Adrenal gland (tissue), 9 donors: ENCODE measurements at regions not wholly inside any gene's neighbourhood (a gene's known extent, or its start where the extent isn't known, plus 50 kb on each side); places are given as distances from the start of the nearest gene placed in this dataset.
"Not testable (repeated sequence)": the region's sequence is repeated elsewhere in the genome, so short reads cannot be mapped to it uniquely, and the experiment has no call there.

Source experiments
- DNase-seq, 7 donors: peaks; one replicate each; pipeline ENCODE4 v3.0.0-alpha.2; 2019 to 2020
- H3K27ac ChIP-seq, 5 donors: fragments of 200-600 bp; sonication (generic) in 4 of 5; 1 replicate in 3 of 5; 2 replicates in 2 of 5; pipeline versions ENCODE4 v1.5.1 to v1.8.0; 2016 to 2020; ENCODE audit warnings: mild to moderate bottlenecking in 1 of 5
- H3K27me3 ChIP-seq: fragments of 200-600 bp; 2 replicates; pipeline ENCODE4 v1.8.0; 2021
- H3K36me3 ChIP-seq, 2 donors: fragments of 200-600 bp; replicated peaks in 1 of 2; 1 replicate in 1 of 2; 2 replicates in 1 of 2; pipeline versions ENCODE4 v1.5.1 to v1.8.0; 2018 to 2022
- H3K4me1 ChIP-seq, 2 donors: fragments of 200-600 bp; replicated peaks in 1 of 2; 1 replicate in 1 of 2; 2 replicates in 1 of 2; pipeline versions ENCODE4 v1.5.1 to v1.8.0; 2018 to 2021
- H3K4me3 ChIP-seq, 4 donors: fragments of 200-600 bp; sonication (generic) in 3 of 4; one replicate each; pipeline ENCODE4 v1.5.1; 2016 to 2018
- H3K9me3 ChIP-seq, 3 donors: fragments of 200-600 bp; sonication (generic) in 1 of 3; replicated peaks in 1 of 3; 1 replicate in 2 of 3; 2 replicates in 1 of 3; pipeline versions ENCODE4 v1.5.1 to v1.8.0; 2016 to 2021
- POLR2A ChIP-seq, 2 donors: fragments of 450-650 bp; IDR thresholded peaks; one replicate each; pipeline ENCODE4 v1.6.1; 2017; ENCODE audit warnings: antibody characterized with exemption in 2 of 2, mild to moderate bottlenecking in 2 of 2, moderate library complexity in 1 of 2
- WGBS, 4 donors: extraction: QIAGEN DNeasy Blood & Tissue Kit in 2 of 4; methylation state at CpG; one replicate each; pipeline versions ENCODE4 v1.1.5 to v1.1.7; 2013 to 2017; 5-methylcytosine and 5-hydroxymethylcytosine counted together
- intact Hi-C, 2 donors: fragments of 100-400 bp; cut with DNase I; formaldehyde crosslinking; loops; one replicate each; pipeline versions ENCODE4 v1.14.1 to v1.15.0; 2022 to 2023
- TF ChIP-seq, protein P1 (sequence below), 6 experiments: fragments of 450-650 bp in 4 of 6; fragments of 200-600 bp in 2 of 6; sonication (generic) in 1 of 6; IDR thresholded peaks; 1 replicate in 5 of 6; 2 replicates in 1 of 6; pipeline versions ENCODE4 v1.5.1 to v1.8.0; 2016 to 2021; ENCODE audit warnings: antibody characterized with exemption in 6 of 6, mild to moderate bottlenecking in 2 of 6, moderate library complexity in 1 of 6
- donor health status: healthy with polysubstance abuse.
- donor health status: Bipolar disorder and iron deficiency.
- donor health status: DM: yes; HTN: yes; CAD: no.
- donor health status: DM: no; HTN: no; CAD: no.
- donor health status: DM: no; HTN: no; CAD: no.

DNA sequence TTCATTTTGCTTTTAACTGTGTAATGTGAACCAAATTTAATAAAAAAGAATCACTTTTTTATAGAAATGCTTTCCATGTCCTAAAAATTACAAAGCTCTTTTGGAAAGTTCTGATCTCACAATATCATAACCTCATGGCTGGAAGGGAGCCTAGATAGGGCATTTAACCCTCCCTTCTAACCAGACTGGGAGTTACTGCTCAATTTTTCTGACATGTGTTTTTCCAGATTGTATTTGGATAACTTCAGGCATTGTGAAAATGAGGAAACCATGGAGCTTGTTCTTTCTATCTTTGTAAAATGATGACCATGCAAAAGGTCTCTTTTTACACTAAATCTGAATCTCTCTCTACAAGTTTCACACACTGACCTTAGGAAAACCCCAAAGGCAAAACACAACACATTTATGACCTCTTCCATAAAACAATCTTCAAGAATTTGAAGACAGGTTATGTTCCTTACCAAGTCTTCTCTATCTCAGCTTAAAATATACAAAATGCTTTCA is 508.8 kb downstream of the DIPK2A start:
- no peak for DNase-seq
- Histone ChIP-seq H3K27ac (no peak overlapping the region), H3K27me3 (no peaks in the 10 kb centered on the region), H3K4me1 (no peaks in the 10 kb centered on the region), H3K9me3 (no peaks in the 10 kb centered on the region), H3K36me3 (no peaks in the 10 kb centered on the region), H3K4me3 (no peak overlapping the region)
- TF ChIP-seq, protein P1, sequence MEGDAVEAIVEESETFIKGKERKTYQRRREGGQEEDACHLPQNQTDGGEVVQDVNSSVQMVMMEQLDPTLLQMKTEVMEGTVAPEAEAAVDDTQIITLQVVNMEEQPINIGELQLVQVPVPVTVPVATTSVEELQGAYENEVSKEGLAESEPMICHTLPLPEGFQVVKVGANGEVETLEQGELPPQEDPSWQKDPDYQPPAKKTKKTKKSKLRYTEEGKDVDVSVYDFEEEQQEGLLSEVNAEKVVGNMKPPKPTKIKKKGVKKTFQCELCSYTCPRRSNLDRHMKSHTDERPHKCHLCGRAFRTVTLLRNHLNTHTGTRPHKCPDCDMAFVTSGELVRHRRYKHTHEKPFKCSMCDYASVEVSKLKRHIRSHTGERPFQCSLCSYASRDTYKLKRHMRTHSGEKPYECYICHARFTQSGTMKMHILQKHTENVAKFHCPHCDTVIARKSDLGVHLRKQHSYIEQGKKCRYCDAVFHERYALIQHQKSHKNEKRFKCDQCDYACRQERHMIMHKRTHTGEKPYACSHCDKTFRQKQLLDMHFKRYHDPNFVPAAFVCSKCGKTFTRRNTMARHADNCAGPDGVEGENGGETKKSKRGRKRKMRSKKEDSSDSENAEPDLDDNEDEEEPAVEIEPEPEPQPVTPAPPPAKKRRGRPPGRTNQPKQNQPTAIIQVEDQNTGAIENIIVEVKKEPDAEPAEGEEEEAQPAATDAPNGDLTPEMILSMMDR (IDR thresholded peaks at IDR 0.05): no peak
- TF ChIP-seq POLR2A (IDR thresholded peaks at IDR 0.05): no peak
- intact Hi-C loops: no loop called here

DNA sequence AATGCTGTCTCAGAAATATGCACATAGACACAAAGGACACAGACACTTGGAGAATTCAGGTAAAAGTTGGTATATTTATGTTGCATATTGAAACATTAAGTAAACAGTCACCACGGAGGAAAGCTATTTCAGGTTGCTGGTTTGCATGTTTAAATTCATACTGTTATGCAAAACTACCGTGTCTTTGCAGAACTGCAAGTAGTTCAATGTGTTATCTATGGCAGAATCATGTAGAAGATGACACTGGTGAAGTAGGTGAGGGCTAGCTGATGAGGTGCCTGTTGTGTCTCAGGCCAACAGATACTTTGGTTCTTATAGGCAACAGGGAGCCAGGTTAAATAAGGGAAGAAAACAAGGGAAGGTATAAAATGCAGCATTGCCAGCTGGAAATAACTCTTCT is 511.3 kb downstream of the DIPK2A start:
- no peak for DNase-seq
- Histone ChIP-seq H3K4me1 (no peaks in the 10 kb centered on the region), H3K4me3 (no peak overlapping the region), H3K36me3 (no peaks in the 10 kb centered on the region), H3K9me3 (no peaks in the 10 kb centered on the region), H3K27me3 (no peaks in the 10 kb centered on the region), H3K27ac (no peak overlapping the region)
- WGBS, 4 donors: 74 to 85% (median 79%) methylated on average over 2 of the region's 2 CpGs
- TF ChIP-seq POLR2A (IDR thresholded peaks at IDR 0.05): no peak
- TF ChIP-seq, protein P1 (IDR thresholded peaks at IDR 0.05): no peak
- intact Hi-C loops: no loop called here

DNA sequence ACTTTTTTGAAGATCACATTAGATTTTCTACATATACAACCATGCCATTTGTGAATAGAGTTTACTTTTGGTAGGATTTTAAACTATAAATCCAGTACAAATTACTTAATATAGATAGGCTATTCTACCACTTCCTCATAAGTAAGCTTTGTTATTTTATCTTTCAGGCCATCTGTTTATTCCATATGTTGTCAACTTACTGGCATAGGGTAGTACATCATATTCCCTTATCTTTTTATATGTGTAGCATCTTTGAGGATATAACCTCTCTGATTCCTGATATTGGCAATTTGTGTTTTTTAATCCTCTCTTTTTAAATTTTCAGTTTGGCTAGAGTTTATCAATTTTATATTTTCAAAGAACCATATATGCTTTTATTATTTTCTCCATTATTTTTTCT is 515.4 kb downstream of the DIPK2A start:
- no peak overlapping the region for H3K27ac ChIP-seq
- intact Hi-C loops: no loop called here
- no peak for DNase-seq
- H3K9me3 ChIP-seq: no peaks in the 10 kb centered on the region
- H3K36me3 ChIP-seq: no peaks in the 10 kb centered on the region
- TF ChIP-seq POLR2A (IDR thresholded peaks at IDR 0.05): no peak
- H3K4me1 ChIP-seq: no peaks in the 10 kb centered on the region
- no peaks in the 10 kb centered on the region for H3K27me3 ChIP-seq
- H3K4me3 ChIP-seq: no peak overlapping the region

DNA sequence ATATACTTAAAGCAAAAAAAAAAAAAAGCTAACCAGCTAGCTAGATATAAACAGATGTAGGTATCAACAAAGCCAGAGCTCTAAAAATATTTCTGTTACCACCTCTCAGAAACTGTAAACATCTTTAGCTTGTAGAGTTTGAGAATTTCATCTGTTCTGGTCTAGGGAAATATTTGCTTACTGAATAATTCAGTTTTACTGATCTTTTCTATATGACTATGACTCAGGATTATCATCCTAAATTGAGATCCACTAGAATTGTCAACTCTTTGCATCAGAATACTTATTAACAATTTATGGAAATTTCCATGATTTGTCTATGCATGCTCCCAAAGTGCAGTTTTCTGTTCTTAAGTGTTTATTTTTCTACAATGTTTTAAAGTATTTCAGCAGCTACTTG is 517.3 kb downstream of the DIPK2A start:
- Histone ChIP-seq H3K27me3 (no peaks in the 10 kb centered on the region), H3K27ac (no peak overlapping the region), H3K9me3 (no peaks in the 10 kb centered on the region), H3K36me3 (no peaks in the 10 kb centered on the region), H3K4me1 (no peaks in the 10 kb centered on the region), H3K4me3 (no peak overlapping the region)
- no peak for TF ChIP-seq POLR2A (IDR thresholded peaks at IDR 0.05)
- TF ChIP-seq, protein P1 (IDR thresholded peaks at IDR 0.05): no peak
- intact Hi-C loops: no loop called here
- no peak for DNase-seq

DNA sequence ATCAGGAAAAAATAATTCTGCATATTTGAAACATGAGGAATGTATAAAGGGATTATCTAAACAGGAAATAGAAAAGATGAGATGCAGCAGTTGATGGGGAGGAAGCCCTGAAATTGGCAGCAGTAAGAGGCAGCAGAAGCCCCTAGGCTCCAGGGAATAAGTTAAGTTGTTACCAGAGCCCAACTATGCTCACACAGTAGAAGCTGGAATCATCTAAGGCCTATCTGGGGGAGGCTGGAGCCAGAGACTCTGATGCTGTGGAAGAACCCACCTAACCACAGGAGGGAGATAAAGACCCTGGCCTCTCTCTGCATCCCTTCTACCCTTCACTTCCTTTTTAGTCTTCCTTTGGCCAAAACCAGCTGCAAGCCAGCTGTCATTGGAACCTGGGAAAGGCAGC is 519.7 kb downstream of the DIPK2A start:
- Histone ChIP-seq H3K9me3 (no peaks in the 10 kb centered on the region), H3K27me3 (no peaks in the 10 kb centered on the region), H3K4me3 (no peak overlapping the region), H3K27ac (no peak overlapping the region), H3K36me3 (no peaks in the 10 kb centered on the region), H3K4me1 (no peaks in the 10 kb centered on the region)
- intact Hi-C loops: no loop called here
- no peak for TF ChIP-seq POLR2A (IDR thresholded peaks at IDR 0.05)
- TF ChIP-seq, protein P1 (IDR thresholded peaks at IDR 0.05): no peak
- no peak for DNase-seq

DNA sequence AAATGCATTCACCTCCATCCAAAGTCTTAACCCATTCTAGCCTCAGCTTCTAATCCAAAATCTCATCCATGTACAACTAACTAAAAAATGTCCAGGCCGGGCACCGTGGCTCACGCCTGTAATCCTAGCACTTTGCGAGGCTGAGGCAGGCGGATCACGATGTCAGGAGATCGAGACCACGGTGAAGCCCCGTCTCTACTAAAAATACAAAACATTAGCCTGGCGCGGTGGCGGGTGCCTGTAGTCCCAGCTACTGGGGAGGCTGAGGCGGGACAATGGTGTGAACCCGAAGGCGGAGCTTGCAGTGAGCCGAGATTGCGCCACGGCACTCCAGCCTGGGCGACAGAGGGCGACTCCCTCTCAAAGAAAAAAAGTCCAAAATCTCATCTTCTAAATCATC is 523.0 kb downstream of the DIPK2A start:
- H3K27ac ChIP-seq, H3K4me3 ChIP-seq, H3K36me3 ChIP-seq, intact Hi-C loops, DNase-seq, H3K9me3 ChIP-seq, H3K4me1 ChIP-seq, H3K27me3 ChIP-seq: not testable (repeated sequence)
- 90 to 93% (median 93%) methylated on average over 19 to 20 of the region's 20 CpGs for whole genome bisulfite sequencing, 4 donors
